ENCODE measurements at regions not wholly inside any gene's neighbourhood (a gene's known extent, or its start where the extent isn't known, plus 50 kb on each side); places are given as distances from the start of the nearest gene placed in this dataset.

GRCh38 chr19:31910224-31910623 is 435.2 kb upstream of the ZNF507 start:
- no peak for DNase-seq (ENCODE audit: low read depth in 2 of 3, low spot score in 1 of 3)

DNA sequence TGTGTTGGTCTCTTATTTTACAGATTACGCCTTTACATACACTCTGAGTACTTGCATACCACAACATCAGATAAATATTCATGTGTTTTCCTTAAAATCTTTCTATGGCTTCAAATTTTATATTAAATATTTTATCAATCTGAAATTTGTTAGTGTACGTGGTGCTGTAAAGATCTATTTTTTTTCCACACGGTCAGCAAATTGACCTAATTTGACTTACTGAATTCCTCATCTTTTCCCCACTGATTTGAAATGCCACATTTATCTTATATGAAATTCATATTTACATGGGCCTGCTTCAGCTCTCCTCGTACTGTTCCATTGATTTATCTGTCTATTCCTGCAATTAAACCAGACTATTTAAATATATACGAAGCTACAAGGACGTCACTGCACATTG is 433.8 kb upstream of the ZNF507 start:
- no peak for DNase-seq (ENCODE audit: low read depth in 2 of 3, low spot score in 1 of 3)

- DNase-seq (ENCODE audit: low read depth in 2 of 3, low spot score in 1 of 3), result no peak
Observed at GRCh38 chr19:31913103-31913661, 432.2 kb upstream of the ZNF507 start.

GRCh38 chr19:31930401-31930800 is 415.0 kb upstream of the ZNF507 start:
- DNase-seq (ENCODE audit: low read depth in 2 of 3, low spot score in 1 of 3), result no peak

DNA sequence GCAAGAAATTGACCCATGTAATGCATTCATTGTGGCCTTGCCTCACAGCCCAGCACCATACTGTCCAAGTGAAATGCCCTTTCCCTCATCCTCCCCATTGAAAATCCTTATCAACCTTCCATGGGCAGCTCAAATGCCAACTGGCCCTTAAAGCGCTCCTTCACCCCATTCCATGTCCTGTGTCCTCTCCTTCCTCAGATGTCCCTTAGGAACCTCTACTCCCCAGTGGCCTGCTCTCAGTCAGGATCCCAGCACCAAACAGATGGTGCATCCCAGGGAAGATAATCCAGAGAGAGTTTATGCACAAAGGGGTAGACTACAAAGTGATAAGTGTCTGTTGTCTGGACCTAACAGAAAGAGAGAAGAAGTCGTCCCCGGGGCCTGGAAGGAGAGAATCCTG is 407.4 kb upstream of the ZNF507 start:
- DNase-seq (ENCODE audit: low read depth in 2 of 3, low spot score in 1 of 3), result no peak

- no peak for DNase-seq (ENCODE audit: low read depth in 2 of 3, low spot score in 1 of 3)
Observed at GRCh38 chr19:31938675-31939074, 406.7 kb upstream of the ZNF507 start.

DNA sequence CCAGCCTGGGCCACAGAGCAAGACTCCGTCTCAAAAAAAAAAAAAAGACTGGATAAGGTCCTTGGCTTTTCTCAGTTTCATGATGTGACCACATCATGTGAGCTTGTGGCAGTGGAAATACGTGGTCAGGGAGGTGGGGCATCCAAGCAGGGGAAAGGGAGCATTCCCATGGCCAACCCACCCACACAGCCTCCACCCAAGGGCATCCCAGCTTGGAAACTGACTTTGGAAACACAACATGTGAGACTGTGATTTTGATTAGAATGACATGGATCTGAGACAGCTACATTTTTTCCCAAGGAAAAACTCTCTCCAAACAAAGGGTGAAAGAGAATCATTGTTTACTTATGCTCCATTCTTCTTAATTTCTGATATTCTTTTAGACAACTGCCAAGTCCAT is 405.0 kb upstream of the ZNF507 start:
- no peak for DNase-seq (ENCODE audit: low read depth in 2 of 3, low spot score in 1 of 3)

DNA sequence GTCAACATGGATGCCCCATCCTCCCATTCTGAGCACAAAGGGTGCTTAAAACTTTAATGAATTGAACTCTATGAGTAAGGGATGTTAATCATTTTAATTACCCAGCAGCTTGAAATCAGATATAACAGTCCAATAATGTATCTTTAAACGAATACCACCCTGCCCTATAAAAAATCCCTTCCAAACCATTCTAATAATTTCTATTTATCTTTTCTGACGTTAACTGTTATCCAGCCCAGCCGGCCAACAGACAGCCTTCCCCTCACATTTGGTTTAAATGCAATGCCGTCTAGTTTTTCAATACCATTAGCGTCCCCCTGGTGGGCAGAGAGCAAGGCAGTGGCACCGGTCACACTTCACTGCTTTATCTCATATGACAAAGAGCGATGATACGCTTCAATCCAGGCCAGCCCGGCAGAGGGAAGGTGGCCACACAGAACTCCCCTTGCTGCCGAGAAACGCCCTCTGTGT is 402.2 kb upstream of the ZNF507 start:
- DNase-seq (ENCODE audit: low read depth in 2 of 3, low spot score in 1 of 3), result no peak

GRCh38 chr19:31943778-31944177 is 401.6 kb upstream of the ZNF507 start:
- DNase-seq (ENCODE audit: low read depth in 2 of 3, low spot score in 1 of 3), result no peak

GRCh38 chr19:31944326-31944725 is 401.1 kb upstream of the ZNF507 start:
- DNase-seq (ENCODE audit: low read depth in 2 of 3, low spot score in 1 of 3), result no peak

DNA sequence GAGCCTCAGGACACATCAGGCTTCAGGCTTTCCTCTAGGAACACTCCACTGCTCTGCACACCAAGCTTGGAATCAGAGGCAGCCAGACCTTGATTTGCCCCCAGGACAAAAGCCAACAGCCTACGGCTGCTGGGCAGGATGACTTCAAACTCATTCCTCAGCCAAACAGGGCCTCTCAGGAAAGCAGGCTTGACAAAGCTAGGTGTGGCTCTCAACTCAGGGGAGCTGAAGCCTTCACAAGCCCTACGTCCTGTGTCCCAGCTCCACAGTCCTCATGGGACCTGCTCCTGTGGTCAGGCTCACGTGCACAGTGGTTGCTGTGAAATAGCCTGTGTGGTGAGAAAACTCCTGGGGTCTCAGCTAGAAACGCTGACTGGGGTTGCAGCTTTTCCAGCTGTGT is 398.9 kb upstream of the ZNF507 start:
- DNase-seq (ENCODE audit: low read depth in 2 of 3, low spot score in 1 of 3), result no peak

- DNase-seq (ENCODE audit: low read depth in 2 of 3, low spot score in 1 of 3), result no peak
Observed at GRCh38 chr19:31947436-31948115, 397.8 kb upstream of the ZNF507 start.

GRCh38 chr19:31952693-31953092 is 392.7 kb upstream of the ZNF507 start:
- DNase-seq (ENCODE audit: low read depth in 2 of 3, low spot score in 1 of 3), result no peak

DNA sequence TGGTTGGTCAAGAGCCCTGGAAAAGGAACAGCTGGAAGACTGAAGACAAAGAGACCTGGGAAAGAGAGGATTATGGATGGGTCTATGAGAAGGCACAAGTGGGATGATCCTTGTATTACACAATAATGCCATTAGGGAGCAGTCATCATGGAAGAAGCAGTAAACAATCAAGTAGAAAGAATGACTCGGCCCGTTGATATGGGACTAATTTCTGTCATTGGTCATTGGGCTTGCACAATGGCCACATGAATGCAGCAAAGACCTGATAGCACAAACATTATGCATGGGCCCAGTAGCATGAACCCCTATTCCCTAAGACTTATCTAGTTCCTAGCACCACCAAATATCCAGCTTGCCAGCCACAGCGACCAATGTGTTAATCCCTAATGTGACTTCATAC is 390.3 kb upstream of the ZNF507 start:
- no peak for DNase-seq (ENCODE audit: low read depth in 2 of 3, low spot score in 1 of 3)

DNA sequence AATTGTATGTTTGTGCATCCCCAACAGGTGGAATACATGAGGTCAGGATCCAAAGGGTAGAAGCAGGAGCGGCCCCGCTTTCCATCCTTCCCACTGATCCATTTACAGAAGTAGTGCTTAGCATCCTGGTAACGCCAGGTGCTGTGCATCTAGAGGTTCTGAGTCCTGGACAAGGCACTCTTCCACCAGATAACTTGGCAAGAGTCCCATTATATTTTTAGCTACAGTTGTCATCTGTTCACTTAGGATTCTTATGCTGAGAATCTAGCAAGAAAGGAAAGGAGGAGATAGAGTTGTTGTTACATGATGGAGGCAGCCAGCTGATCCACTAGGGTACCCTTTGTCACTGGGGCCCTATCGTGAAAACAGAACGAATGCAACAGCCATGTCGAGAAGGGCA is 389.5 kb upstream of the ZNF507 start:
- no peak for DNase-seq (ENCODE audit: low read depth in 2 of 3, low spot score in 1 of 3)

DNA sequence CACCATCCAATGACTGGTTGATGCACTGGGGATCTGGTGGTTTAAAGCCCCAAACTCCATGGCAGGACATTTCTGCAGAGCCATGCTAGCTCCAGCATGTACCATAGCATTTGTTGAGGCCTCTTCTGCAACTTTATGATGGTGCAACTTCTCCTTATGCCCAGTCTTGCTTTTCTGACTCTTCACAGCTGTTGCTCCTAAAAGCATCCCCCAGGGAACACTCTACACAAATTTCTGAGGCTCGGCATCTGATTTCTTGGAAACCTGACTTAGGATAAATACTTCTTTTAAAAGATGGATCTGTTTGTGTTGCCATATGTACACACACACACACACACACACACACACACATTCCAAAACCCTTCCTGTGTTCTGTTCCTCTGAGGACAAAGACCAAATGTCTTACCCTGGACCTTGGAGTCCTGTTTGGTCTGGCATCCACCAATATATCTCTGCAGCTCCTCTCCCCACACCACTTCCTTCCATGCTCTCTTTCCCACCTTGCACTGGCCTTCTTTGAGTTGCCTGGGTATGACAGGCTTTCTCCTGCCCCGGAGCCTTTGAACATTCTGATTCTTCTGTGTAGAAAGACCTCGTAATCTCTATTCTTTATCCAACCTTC is 388.5 kb upstream of the ZNF507 start:
- DNase-seq (ENCODE audit: low read depth in 2 of 3, low spot score in 1 of 3), result no peak

DNA sequence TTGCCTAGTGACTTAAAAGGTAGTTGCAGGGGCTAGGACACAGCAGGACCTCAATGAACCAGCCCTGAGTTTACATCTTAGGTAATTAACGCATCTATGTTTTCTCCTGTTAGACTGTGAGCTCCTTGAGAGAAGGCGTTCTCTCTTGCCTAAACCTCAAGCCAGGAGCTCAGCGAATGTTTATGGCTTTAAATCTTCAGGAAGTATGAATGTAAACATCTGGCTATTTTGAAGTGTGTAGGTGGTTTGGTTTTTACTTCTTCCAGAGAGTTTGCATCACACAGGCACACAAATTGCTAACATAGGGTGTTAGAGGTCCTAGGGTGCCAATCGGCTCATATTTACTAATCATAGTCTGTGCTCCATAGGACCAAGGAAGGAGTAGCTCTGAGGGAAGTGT is 387.7 kb upstream of the ZNF507 start:
- no peak for DNase-seq (ENCODE audit: low read depth in 2 of 3, low spot score in 1 of 3)

GRCh38 chr19:31959527-31960018 is 385.8 kb upstream of the ZNF507 start:
- no peak for DNase-seq (ENCODE audit: low read depth in 2 of 3, low spot score in 1 of 3)

- no peak for DNase-seq (ENCODE audit: low read depth in 2 of 3, low spot score in 1 of 3)
Observed at GRCh38 chr19:31960474-31960873, 384.9 kb upstream of the ZNF507 start.

DNA sequence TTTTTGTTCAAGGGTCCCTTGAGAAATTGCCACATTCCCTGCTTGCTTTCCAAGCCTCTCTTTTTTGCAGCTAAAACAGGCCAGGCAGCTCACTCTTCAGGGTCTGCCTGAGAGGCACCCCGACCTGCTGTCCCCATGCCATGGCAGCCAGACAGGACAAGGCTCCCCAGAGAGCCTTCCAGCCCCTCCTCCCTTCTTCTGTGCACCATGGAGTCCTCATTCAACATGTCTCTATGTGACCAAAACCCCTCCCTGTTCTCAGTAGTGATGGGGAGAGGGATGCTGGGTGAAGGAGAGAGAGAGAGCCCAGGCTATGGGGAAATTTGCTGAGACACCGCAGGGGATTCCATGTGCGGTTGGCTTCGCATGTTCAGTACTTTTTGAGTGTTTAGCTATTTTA is 384.2 kb upstream of the ZNF507 start:
- no peak for DNase-seq (ENCODE audit: low read depth in 2 of 3, low spot score in 1 of 3)

DNA sequence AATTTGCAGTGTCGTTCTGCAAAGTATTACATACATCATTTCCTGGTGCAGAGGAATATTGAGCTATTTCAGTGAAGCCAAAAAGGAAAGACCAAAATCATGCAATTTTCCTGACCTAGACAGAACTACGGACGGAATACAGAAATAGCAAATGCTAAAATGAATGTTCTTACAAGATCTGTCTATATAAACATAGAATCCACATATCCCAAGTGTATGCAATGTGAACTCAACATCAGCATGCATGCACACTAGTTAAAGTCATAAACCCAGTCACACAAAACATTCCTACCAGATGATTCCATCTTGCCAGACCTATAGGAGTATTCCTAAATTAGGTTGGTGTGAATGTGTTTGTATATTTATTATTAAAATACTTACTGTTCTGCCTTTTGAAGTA is 383.7 kb upstream of the ZNF507 start:
- DNase-seq (ENCODE audit: low read depth in 2 of 3, low spot score in 1 of 3), result no peak

DNA sequence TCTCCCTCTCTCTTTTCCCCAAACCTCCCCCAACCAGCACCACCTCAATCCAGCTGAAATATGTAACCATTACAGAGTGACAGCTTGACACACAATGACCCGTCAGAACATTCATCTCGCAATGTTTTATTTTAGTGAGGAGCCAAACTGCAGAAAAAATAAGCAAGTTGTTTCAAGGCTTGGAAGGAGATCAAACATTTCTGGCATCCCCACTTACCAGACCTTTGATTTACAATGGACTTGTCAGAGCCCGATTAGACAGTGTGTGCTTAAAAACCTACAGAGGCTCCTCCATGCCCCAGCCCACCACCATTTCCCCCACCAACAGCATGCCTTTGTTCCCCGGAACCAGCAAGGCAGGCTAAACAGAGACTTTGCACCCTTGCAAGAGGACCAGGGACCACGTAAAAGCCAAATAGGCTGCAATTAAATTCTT is 382.8 kb upstream of the ZNF507 start:
- no peak for DNase-seq (ENCODE audit: low read depth in 2 of 3, low spot score in 1 of 3)

GRCh38 chr19:31963746-31964145 is 381.7 kb upstream of the ZNF507 start:
- DNase-seq (ENCODE audit: low read depth in 2 of 3, low spot score in 1 of 3), result no peak

All from stimulated activated CD4-positive, alpha-beta T cell treated with anti-CD3 and anti-CD28 coated beads, Interleukin-12 subunit alpha, Interleukin-12 subunit beta, amount 100 ng/mL, for 48 hours (primary cell).